Left colon (tissue), 2 donors: ENCODE measurements at regions not wholly inside any gene's neighbourhood (a gene's known extent, or its start where the extent isn't known, plus 50 kb on each side); places are given as distances from the start of the nearest gene placed in this dataset.
"Not testable (repeated sequence)": the region's sequence is repeated elsewhere in the genome, so short reads cannot be mapped to it uniquely, and the experiment has no call there.

Experiments
- ATAC-seq: fragments of 200-7000 bp; cut with Tn5 transposase; one replicate; pipeline ENCODE4 v1.9.1; 2020; ENCODE audit warnings: mild to moderate bottlenecking, moderate library complexity
- DNase-seq, 2 donors: peaks; one replicate each; pipeline ENCODE4 v3.0.0-alpha.2; 2020
- intact Hi-C, 2 donors: fragments of 100-400 bp; cut with DNase I in 1 of 2; cut with micrococcal nuclease in 1 of 2; formaldehyde crosslinking; loops; one replicate each; pipeline versions ENCODE4 v1.11.2 to v1.14.0; 2022; cut with DNase I, micrococcal nuclease
- donor health status: DM: no; HTN: no; CAD: no.
- donor health status: DM: yes; HTN: yes; CAD: no.

GRCh38 chr15:25133804-25134203, 179.0 kb downstream of the SNRPN start:
- intact Hi-C loops, result loop anchor here in 1 of 2 donors (10.0 kb wide), 1 partner anchor 361 kb away; no protein-coding TSS in a partner anchor
- DNase-seq (no peak), ATAC-seq (no peak)

- intact Hi-C loops, result loop anchor here in 1 of 2 donors (10.0 kb wide), 1 partner anchor 360 kb away; no protein-coding TSS in a partner anchor
- ATAC-seq, result no peak
- DNase-seq, result no peak
These were observed 179.8 kb downstream of the SNRPN start for GRCh38 chr15:25134546-25134945.

GRCh38 chr15:25136119-25136518, 181.3 kb downstream of the SNRPN start:
- no peak for DNase-seq
- ATAC-seq, result no peak
- intact Hi-C loops, result loop anchor here in 1 of 2 donors (10.0 kb wide), 1 partner anchor 359 kb away; no protein-coding TSS in a partner anchor

- intact Hi-C loops, result loop anchor here in 1 of 2 donors (10.0 kb wide), 1 partner anchor 358 kb away; no protein-coding TSS in a partner anchor
These were observed 182.2 kb downstream of the SNRPN start for GRCh38 chr15:25137013-25137412.

GRCh38 chr15:25169318-25169717, 214.5 kb downstream of the SNRPN start:
- intact Hi-C loops, result no loop called here
- ATAC-seq, result no peak
- peak in 1 of 2 donors; percentile 16 for DNase-seq

More at GRCh38 chr15:25137013-25137412, 182.2 kb downstream of the SNRPN start:
- DNase-seq (no peak), ATAC-seq (no peak)

- no peak for ATAC-seq
- intact Hi-C loops, result no loop called here
- DNase-seq, result peak in 1 of 2 donors; percentile 14
These were observed 215.4 kb downstream of the SNRPN start for GRCh38 chr15:25170113-25170731.

- DNase-seq (peak in 1 of 2 donors; percentile 12), ATAC-seq (no peak)
- intact Hi-C loops, result no loop called here
These were observed 216.0 kb downstream of the SNRPN start for GRCh38 chr15:25170781-25171110.

GRCh38 chr15:25171111-25171811, 216.5 kb downstream of the SNRPN start:
- ATAC-seq, result no peak
- DNase-seq, result peak in 1 of 2 donors; percentile 13
- intact Hi-C loops, result no loop called here

- DNase-seq, result peak in 1 of 2 donors; percentile 17
- intact Hi-C loops, result no loop called here
- no peak for ATAC-seq
These were observed 217.3 kb downstream of the SNRPN start for GRCh38 chr15:25171856-25172687.

- no peak for ATAC-seq
- intact Hi-C loops, result no loop called here
These were observed 217.9 kb downstream of the SNRPN start for GRCh38 chr15:25172691-25173090.

GRCh38 chr15:25173241-25174028, 218.6 kb downstream of the SNRPN start:
- ATAC-seq, result no peak
- intact Hi-C loops, result no loop called here
- peak in 1 of 2 donors; percentile 14 for DNase-seq

More at GRCh38 chr15:25172691-25173090, 217.9 kb downstream of the SNRPN start:
- no peak for DNase-seq

GRCh38 chr15:25174149-25174548, 219.4 kb downstream of the SNRPN start:
- ATAC-seq, intact Hi-C loops, DNase-seq: not testable (repeated sequence)

- DNase-seq (peak in 1 of 2 donors; percentile 12), ATAC-seq (no peak)
- intact Hi-C loops, result no loop called here
These were observed 220.4 kb downstream of the SNRPN start for GRCh38 chr15:25175033-25175788.

GRCh38 chr15:25175789-25176615, 221.2 kb downstream of the SNRPN start:
- intact Hi-C loops, result no loop called here
- DNase-seq (peak in 1 of 2 donors; percentile 12), ATAC-seq (no peak)

GRCh38 chr15:25176616-25176923, 221.8 kb downstream of the SNRPN start:
- peak in 1 of 2 donors; percentile 10 for DNase-seq
- ATAC-seq, result no peak
- intact Hi-C loops, result no loop called here

- no peak for ATAC-seq
- intact Hi-C loops, result no loop called here
- DNase-seq, result peak in 1 of 2 donors; percentile 21
These were observed 222.5 kb downstream of the SNRPN start for GRCh38 chr15:25176991-25177954.
